Spleen (tissue), 11 donors: ENCODE measurements at regions not wholly inside any gene's neighbourhood (a gene's known extent, or its start where the extent isn't known, plus 50 kb on each side); places are given as distances from the start of the nearest gene placed in this dataset.

Experiments
- DNase-seq: peaks from one replicate; pipeline ENCODE4 v3.0.0-alpha.2; 2020
- H3K27ac ChIP-seq, 8 donors: fragments of 200-600 bp; sonication (generic) in 7 of 8; 1 replicate in 4 of 8; 2 replicates in 4 of 8; pipeline versions ENCODE4 v1.5.0 to v1.8.0; 2016 to 2021; ENCODE audit warnings: inconsistent platforms in 4 of 8, mild to moderate bottlenecking in 4 of 8, moderate library complexity in 1 of 8
- H3K27me3 ChIP-seq, 7 donors: fragments of 200-600 bp; sonication (generic) in 6 of 7; replicated peaks in 1 of 7; 1 replicate in 4 of 7; 2 replicates in 3 of 7; pipeline versions ENCODE4 v1.5.0 to v1.8.0; 2016 to 2021; ENCODE audit warnings: inconsistent platforms in 3 of 7, mild to moderate bottlenecking in 1 of 7
- H3K36me3 ChIP-seq, 6 donors: fragments of 200-600 bp; sonication (generic) in 5 of 6; 1 replicate in 4 of 6; 2 replicates in 2 of 6; pipeline versions ENCODE4 v1.5.0 to v1.8.0; 2016 to 2021; ENCODE audit warnings: inconsistent platforms in 2 of 6
- H3K4me1 ChIP-seq, 6 donors: fragments of 200-600 bp; sonication (generic) in 5 of 6; 1 replicate in 3 of 6; 2 replicates in 3 of 6; pipeline versions ENCODE4 v1.5.0 to v1.8.0; 2016 to 2021; ENCODE audit warnings: inconsistent platforms in 3 of 6
- H3K4me3 ChIP-seq, 8 donors: fragments of 200-600 bp; sonication (generic) in 7 of 8; 1 replicate in 4 of 8; 2 replicates in 4 of 8; pipeline versions ENCODE4 v1.5.0 to v1.8.0; 2016 to 2021; ENCODE audit warnings: inconsistent platforms in 4 of 8, mild to moderate bottlenecking in 4 of 8, moderate library complexity in 2 of 8
- H3K9me3 ChIP-seq, 8 donors: fragments of 200-600 bp; sonication (generic) in 7 of 8; 1 replicate in 4 of 8; 2 replicates in 4 of 8; pipeline versions ENCODE4 v1.5.0 to v1.8.0; 2016 to 2021; ENCODE audit warnings: inconsistent platforms in 4 of 8
- CTCF ChIP-seq, 11 experiments: fragments of 200-600 bp in 7 of 11; fragments of 450-650 bp in 4 of 11; sonication (generic) in 4 of 11; IDR thresholded peaks in 8 of 11; conservative IDR thresholded peaks in 3 of 11; 1 replicate in 7 of 11; 2 replicates in 4 of 11; pipeline versions ENCODE4 v1.4.0 to v1.8.0; 2016 to 2021; ENCODE audit warnings: antibody characterized with exemption in 11 of 11, inconsistent platforms in 4 of 11, mild to moderate bottlenecking in 1 of 11
- POLR2A ChIP-seq, 3 donors: fragments of 450-650 bp; IDR thresholded peaks; one replicate each; pipeline ENCODE4 v1.5.1; 2017; ENCODE audit warnings: antibody characterized with exemption in 3 of 3, mild to moderate bottlenecking in 1 of 3
- POLR2AphosphoS5 ChIP-seq, 3 donors: sonication (generic); formaldehyde crosslinking; IDR thresholded peaks; one replicate each; pipeline ENCODE4 v1.5.1; 2017; ENCODE audit warnings: antibody characterized with exemption in 3 of 3
- WGBS, 5 donors: extraction: QIAGEN DNeasy Blood & Tissue Kit in 3 of 5; methylation state at CpG; one replicate each; pipeline versions ENCODE4 v1.1.5 to v1.1.7; 2013 to 2018; 5-methylcytosine and 5-hydroxymethylcytosine counted together
- intact Hi-C: fragments of 100-400 bp; cut with DNase I; formaldehyde crosslinking; loops from one replicate; pipeline ENCODE4 v1.15.0; 2023; ENCODE audit warnings: low total_unique reads
- donor health status: healthy with polysubstance abuse.
- donor health status: DM: no; HTN: no; CAD: no; lungs with moderate emphysema.
- donor health status: DM: no; HTN: no; CAD: no.
- donor health status: Bipolar disorder and iron deficiency.
- donor health status: healthy.
- donor health status: DM: no; HTN: no; CAD: no.
- donor health status: DM: yes; HTN: yes; CAD: no.

- H3K27ac ChIP-seq, result no peak overlapping the region
- H3K36me3 ChIP-seq, result no peaks in the 10 kb centered on the region
- no peak for DNase-seq
- H3K4me1 ChIP-seq, result no peaks in the 10 kb centered on the region
- TF ChIP-seq POLR2AphosphoS5 (IDR thresholded peaks at IDR 0.05) (no peak), CTCF (IDR thresholded peaks at IDR 0.05 in 8 of 11, conservative IDR thresholded peaks at IDR 0.05 in 3 of 11) (no peak), POLR2A (IDR thresholded peaks at IDR 0.05) (no peak)
- no peak overlapping the region for H3K4me3 ChIP-seq
- 44 to 66% (median 49%) methylated on average over 1 to 2 of the region's 2 CpGs for whole genome bisulfite sequencing, 5 donors
- intact Hi-C loops, result no loop called here
- H3K27me3 ChIP-seq, result no peaks in the 10 kb centered on the region
- peaks cover 0 to 7% (median 0%) of the 10 kb centered on the region in 8 donors for H3K9me3 ChIP-seq
Observed at GRCh38 chrX:14409341-14409740, 120.0 kb upstream of the GLRA2 start.

- DNase-seq, result no peak
- Histone ChIP-seq H3K4me3 (no peak overlapping the region), H3K36me3 (no peaks in the 10 kb centered on the region), H3K27ac (no peak overlapping the region), H3K27me3 (no peaks in the 10 kb centered on the region), H3K4me1 (no peaks in the 10 kb centered on the region), H3K9me3 (no peaks in the 10 kb centered on the region)
- intact Hi-C loops, result no loop called here
- TF ChIP-seq CTCF (IDR thresholded peaks at IDR 0.05 in 8 of 11, conservative IDR thresholded peaks at IDR 0.05 in 3 of 11), result no peak
- no peak for TF ChIP-seq POLR2AphosphoS5 (IDR thresholded peaks at IDR 0.05)
- TF ChIP-seq POLR2A (IDR thresholded peaks at IDR 0.05), result no peak
Observed at GRCh38 chrX:14406225-14406624, 123.1 kb upstream of the GLRA2 start.

- no peaks in the 10 kb centered on the region for H3K27me3 ChIP-seq
- no peaks in the 10 kb centered on the region for H3K4me1 ChIP-seq
- H3K36me3 ChIP-seq, result no peaks in the 10 kb centered on the region
- WGBS, 5 donors, result 58 to 74% (median 63%) methylated on average over 2 of the region's 2 CpGs
- intact Hi-C loops, result no loop called here
- H3K9me3 ChIP-seq, result peaks cover 0 to 19% (median 0%) of the 10 kb centered on the region in 8 donors
- no peak for TF ChIP-seq CTCF (IDR thresholded peaks at IDR 0.05 in 8 of 11, conservative IDR thresholded peaks at IDR 0.05 in 3 of 11)
- TF ChIP-seq POLR2A (IDR thresholded peaks at IDR 0.05), result no peak
- no peak for TF ChIP-seq POLR2AphosphoS5 (IDR thresholded peaks at IDR 0.05)
- DNase-seq, result no peak
- H3K4me3 ChIP-seq, result no peak overlapping the region
- H3K27ac ChIP-seq, result no peak overlapping the region
Observed at GRCh38 chrX:14398725-14399124, 130.6 kb upstream of the GLRA2 start.

GRCh38 chrX:14389682-14390081, 139.7 kb upstream of the GLRA2 start:
- Histone ChIP-seq H3K4me3 (no peak overlapping the region), H3K27me3 (no peaks in the 10 kb centered on the region), H3K9me3 (peaks cover 0 to 13% (median 0%) of the 10 kb centered on the region in 8 donors), H3K4me1 (no peaks in the 10 kb centered on the region), H3K27ac (no peak overlapping the region), H3K36me3 (no peaks in the 10 kb centered on the region)
- TF ChIP-seq CTCF (IDR thresholded peaks at IDR 0.05 in 8 of 11, conservative IDR thresholded peaks at IDR 0.05 in 3 of 11), result no peak
- no peak for TF ChIP-seq POLR2A (IDR thresholded peaks at IDR 0.05)
- TF ChIP-seq POLR2AphosphoS5 (IDR thresholded peaks at IDR 0.05), result no peak
- 65 to 76% (median 68%) methylated on average over 4 of the region's 4 CpGs for WGBS, 5 donors
- intact Hi-C loops, result no loop called here
- DNase-seq, result no peak
